ENCODE measurements at regions not wholly inside any gene's neighbourhood (a gene's known extent, or its start where the extent isn't known, plus 50 kb on each side); places are given as distances from the start of the nearest gene placed in this dataset.
A peak's percentile ranks its signal among the peaks of the same experiment; 100 is the strongest.

DNA sequence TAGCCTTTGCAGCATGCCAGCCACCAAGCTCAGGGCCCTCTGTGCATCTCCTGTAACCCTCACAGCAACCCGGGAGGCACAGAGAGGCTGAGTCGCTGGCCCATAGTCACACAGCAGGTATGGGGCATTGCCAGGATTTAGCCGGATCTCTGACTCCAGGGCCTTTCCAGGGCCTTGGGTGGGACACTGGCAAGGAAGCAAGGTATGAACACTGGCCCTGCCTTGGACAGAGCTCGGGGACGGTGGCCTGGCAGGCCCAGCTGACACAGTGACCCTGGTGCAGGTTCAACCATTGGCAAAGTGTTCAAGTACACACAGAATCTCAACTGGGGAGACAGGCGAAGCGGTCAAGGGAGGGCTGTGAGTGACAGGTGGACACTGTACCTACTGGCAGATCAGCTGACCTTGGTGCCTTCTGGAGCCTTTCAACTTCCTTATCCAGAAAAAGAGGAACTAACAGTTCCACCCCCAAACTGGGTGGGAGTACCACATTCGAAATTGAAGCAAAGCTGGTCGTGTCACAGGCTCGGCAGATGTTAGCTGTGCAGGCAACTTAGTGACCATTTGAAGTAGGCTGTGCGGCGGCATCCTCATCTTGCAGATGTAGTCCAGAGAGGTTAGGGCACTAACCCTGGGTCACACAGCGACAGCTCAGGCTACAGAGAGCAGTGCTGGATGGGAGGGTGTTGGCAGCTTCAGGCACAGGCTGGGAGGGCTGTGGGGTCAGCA lies 287.4 kb downstream of the SEC14L1 start:
- H3K36me3 Mint-ChIP-seq (ENCODE audit: unreplicated experiment): no peaks in the 10 kb centered on the region
- H3K4me1 Mint-ChIP-seq (ENCODE audit: unreplicated experiment): peaks cover 95% of the 10 kb centered on the region
- H3K9me3 Mint-ChIP-seq (ENCODE audit: unreplicated experiment): no peaks in the 10 kb centered on the region
- TF ChIP-seq, protein P1, sequence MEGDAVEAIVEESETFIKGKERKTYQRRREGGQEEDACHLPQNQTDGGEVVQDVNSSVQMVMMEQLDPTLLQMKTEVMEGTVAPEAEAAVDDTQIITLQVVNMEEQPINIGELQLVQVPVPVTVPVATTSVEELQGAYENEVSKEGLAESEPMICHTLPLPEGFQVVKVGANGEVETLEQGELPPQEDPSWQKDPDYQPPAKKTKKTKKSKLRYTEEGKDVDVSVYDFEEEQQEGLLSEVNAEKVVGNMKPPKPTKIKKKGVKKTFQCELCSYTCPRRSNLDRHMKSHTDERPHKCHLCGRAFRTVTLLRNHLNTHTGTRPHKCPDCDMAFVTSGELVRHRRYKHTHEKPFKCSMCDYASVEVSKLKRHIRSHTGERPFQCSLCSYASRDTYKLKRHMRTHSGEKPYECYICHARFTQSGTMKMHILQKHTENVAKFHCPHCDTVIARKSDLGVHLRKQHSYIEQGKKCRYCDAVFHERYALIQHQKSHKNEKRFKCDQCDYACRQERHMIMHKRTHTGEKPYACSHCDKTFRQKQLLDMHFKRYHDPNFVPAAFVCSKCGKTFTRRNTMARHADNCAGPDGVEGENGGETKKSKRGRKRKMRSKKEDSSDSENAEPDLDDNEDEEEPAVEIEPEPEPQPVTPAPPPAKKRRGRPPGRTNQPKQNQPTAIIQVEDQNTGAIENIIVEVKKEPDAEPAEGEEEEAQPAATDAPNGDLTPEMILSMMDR (IDR thresholded peaks at IDR 0.05): no peak
- peak overlapping the region; percentile 8 for H3K4me3 Mint-ChIP-seq (ENCODE audit: unreplicated experiment)
- peak overlapping the region; percentile 94 for H3K27ac Mint-ChIP-seq (ENCODE audit: unreplicated experiment)
- no peak for DNase-seq (ENCODE audit: extremely low spot score, unreplicated experiment)
- no peaks in the 10 kb centered on the region for H3K27me3 Mint-ChIP-seq (ENCODE audit: unreplicated experiment)

DNA sequence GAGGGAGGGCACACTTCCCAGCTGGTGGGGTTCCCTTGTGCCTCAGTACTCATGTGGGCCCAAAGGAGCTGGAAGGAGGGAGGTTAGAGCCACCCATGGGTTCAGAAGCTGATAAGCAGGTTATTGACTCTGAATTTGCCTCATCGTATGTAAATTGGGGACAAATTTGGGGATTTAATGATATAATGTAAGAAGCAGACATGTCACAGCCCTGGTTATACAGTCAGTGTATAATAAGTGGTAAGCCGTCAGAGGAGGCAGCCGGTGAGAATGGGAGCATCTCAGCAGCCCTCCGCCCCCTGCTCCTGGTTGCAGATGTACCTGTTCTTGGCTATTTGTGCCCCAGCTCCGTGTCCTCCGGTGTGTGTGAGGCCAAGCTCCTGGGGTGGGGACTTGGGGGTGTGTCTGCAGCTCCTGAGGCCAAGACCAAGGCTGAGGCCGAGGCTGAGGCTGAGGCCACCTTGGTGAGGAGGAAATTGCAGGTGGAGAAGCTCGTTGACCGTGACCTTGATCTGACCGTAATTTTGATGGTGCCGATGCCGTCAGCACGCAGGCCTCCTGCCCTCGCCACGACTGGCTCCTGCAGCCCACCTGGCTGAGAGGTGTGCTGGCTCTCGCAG lies 288.1 kb downstream of the SEC14L1 start:
- TF ChIP-seq, protein P1 (IDR thresholded peaks at IDR 0.05): no peak
- no peaks in the 10 kb centered on the region for H3K36me3 Mint-ChIP-seq (ENCODE audit: unreplicated experiment)
- H3K27ac Mint-ChIP-seq (ENCODE audit: unreplicated experiment): peak overlapping the region; percentile 50
- H3K4me3 Mint-ChIP-seq (ENCODE audit: unreplicated experiment): no peak overlapping the region
- H3K9me3 Mint-ChIP-seq (ENCODE audit: unreplicated experiment): no peaks in the 10 kb centered on the region
- peaks cover 94% of the 10 kb centered on the region for H3K4me1 Mint-ChIP-seq (ENCODE audit: unreplicated experiment)
- no peak for DNase-seq (ENCODE audit: extremely low spot score, unreplicated experiment)
- no peaks in the 10 kb centered on the region for H3K27me3 Mint-ChIP-seq (ENCODE audit: unreplicated experiment)

DNA sequence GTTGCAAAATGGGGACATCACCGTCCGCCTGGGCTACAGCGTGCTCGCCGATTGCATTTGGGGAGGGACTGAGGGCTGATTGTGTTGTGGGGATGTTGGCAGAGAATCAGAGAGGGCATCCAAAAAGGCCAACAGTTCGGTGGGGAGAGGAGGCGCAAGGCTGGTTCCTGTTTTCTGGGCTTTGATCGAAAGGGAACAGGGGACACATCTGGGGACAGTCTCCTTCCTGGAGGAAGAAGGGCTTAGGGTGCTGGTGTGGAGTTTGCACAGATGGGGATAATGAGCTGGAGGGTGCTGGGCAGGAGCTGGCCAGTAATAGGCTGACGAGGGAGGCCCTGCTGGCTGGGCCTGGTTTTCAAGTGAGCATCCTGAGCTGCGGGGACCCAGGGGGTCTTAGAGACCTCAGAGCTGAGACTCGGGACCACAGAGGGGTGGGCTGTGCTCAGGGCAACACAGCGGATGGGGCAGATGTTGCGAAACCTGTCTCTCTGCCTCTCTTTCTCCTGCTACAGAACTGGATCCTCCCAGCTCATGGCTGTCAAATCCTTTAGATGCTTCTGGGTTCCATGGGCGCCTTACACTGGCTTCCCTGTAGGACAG lies 288.7 kb downstream of the SEC14L1 start:
- TF ChIP-seq, protein P1 (IDR thresholded peaks at IDR 0.05): no peak
- Mint-ChIP-seq H3K4me1 (ENCODE audit: unreplicated experiment) (peaks cover 95% of the 10 kb centered on the region), H3K27me3 (ENCODE audit: unreplicated experiment) (no peaks in the 10 kb centered on the region), H3K36me3 (ENCODE audit: unreplicated experiment) (no peaks in the 10 kb centered on the region), H3K27ac (ENCODE audit: unreplicated experiment) (peak overlapping the region; percentile 84), H3K9me3 (ENCODE audit: unreplicated experiment) (no peaks in the 10 kb centered on the region), H3K4me3 (ENCODE audit: unreplicated experiment) (no peak overlapping the region)
- no peak for DNase-seq (ENCODE audit: extremely low spot score, unreplicated experiment)

DNA sequence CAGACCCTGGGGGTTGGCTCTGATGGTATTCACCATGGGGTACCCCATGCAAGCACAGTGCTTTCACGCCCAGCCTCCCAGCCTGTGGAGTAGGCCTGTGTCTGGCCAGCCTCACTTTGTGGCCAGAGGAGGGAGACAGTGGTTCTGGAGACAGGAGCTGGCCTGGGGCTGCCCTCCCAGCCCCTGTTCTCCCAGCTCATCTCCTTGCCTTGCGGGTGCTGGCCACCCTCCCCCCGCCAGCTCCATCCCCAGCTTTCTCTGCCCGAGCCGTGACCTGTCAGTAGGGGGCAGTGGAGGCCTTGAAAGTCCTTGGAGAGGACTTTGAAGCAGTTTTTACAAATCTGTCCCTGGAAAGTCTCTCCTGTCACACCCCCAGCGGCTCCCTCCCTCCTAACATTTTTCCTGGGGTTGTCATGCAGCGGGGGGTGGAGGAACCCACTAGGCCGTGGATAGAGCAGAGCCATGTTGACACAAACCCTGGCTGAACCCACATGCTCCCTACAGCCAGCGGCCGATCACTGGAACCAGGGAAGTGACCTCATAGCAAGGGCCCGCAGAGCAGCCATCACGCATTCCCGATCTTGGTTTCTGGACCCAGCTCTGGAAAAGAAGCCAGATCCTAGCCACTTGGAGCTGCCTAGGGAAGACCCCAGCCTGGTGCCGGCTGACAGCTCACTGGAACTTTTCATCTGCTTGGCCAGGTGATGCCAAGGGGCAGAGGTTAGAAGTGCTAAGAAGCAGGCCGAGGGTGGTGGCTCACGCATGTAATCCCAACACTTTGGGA lies 289.4 kb downstream of the SEC14L1 start:
- Mint-ChIP-seq H3K27ac (ENCODE audit: unreplicated experiment) (peak overlapping the region; percentile 84), H3K36me3 (ENCODE audit: unreplicated experiment) (peaks cover 1% of the 10 kb centered on the region), H3K4me1 (ENCODE audit: unreplicated experiment) (peaks cover 95% of the 10 kb centered on the region), H3K4me3 (ENCODE audit: unreplicated experiment) (no peak overlapping the region), H3K9me3 (ENCODE audit: unreplicated experiment) (no peaks in the 10 kb centered on the region), H3K27me3 (ENCODE audit: unreplicated experiment) (no peaks in the 10 kb centered on the region)
- peak; percentile 94 for DNase-seq (ENCODE audit: extremely low spot score, unreplicated experiment)
- TF ChIP-seq, protein P1 (IDR thresholded peaks at IDR 0.05): peak; percentile 88

Measured in osteocyte (in vitro differentiated cells).